ENCODE measurements at regions not wholly inside any gene's neighbourhood (a gene's known extent, or its start where the extent isn't known, plus 50 kb on each side); places are given as distances from the start of the nearest gene placed in this dataset.
"Not testable (repeated sequence)": the region's sequence is repeated elsewhere in the genome, so short reads cannot be mapped to it uniquely, and the experiment has no call there.

DNA sequence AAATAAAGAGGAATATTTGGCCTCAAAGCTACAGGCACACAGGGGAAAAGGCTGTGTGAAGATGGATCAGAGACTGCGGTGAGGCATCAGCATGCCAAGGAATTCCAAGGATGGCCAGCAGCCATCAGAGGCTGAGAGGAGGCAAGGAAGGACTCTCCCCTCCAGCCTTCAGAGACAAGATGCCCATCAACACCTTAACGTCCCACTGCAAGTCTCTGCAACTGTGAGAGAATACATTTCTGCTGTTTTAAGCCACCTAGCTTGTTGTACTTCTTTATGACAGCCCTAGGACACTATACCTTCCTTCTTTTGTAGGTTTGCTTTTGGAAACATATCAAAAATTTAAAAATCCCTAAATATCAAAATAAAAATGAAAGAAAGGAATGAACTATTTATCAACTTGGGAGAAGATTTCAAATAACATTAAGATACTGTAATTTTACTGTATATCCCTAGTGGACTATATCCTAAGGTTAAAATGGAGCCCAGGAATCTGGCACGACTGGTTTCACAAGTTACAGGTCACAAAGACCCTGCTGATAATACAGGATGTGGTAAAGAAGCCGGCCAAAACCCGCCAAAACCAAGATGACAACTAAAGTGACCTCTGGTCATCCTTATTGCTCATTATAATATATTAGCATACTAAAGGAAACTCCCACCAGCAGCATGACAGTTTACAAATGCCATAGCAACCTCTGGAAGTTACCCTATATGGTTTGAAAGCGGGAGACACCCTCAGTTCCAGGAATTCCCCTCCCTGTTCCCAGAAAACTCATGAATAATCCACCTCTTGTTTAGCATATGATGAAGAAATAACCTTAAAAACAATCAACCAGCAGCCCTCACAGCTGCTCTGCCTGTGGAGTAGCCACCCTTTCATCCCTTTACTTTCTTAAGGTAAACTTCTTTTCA, 185.2 kb downstream of the AVL9 start:
- DNase-seq: no peak

DNA sequence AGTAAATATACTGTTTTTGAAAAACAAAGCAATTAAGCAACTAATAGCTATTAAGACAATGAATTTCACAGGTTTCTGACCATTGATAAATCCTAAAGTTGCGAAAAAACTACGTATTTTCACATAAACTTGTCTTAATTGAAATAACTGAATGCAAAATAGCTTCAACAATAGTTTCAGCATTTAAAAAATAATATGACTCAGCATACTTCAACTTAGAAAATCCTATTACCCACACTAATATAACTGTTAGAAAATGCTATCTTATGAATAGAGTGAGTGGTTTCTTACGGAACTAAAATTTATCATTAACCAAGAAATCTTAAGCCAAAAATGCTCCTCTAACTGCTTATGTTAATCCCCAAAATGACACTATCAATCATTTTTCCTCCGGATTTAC, 183.9 kb downstream of the AVL9 start:
- no peak for DNase-seq

- no peak for DNase-seq
Measured at GRCh38 chr7:32677593-32677992, 182.3 kb downstream of the AVL9 start.

- no peak for DNase-seq
Measured at GRCh38 chr7:32676249-32676941, 181.1 kb downstream of the AVL9 start.

GRCh38 chr7:32673275-32673983, 178.1 kb downstream of the AVL9 start:
- DNase-seq: no peak

DNA sequence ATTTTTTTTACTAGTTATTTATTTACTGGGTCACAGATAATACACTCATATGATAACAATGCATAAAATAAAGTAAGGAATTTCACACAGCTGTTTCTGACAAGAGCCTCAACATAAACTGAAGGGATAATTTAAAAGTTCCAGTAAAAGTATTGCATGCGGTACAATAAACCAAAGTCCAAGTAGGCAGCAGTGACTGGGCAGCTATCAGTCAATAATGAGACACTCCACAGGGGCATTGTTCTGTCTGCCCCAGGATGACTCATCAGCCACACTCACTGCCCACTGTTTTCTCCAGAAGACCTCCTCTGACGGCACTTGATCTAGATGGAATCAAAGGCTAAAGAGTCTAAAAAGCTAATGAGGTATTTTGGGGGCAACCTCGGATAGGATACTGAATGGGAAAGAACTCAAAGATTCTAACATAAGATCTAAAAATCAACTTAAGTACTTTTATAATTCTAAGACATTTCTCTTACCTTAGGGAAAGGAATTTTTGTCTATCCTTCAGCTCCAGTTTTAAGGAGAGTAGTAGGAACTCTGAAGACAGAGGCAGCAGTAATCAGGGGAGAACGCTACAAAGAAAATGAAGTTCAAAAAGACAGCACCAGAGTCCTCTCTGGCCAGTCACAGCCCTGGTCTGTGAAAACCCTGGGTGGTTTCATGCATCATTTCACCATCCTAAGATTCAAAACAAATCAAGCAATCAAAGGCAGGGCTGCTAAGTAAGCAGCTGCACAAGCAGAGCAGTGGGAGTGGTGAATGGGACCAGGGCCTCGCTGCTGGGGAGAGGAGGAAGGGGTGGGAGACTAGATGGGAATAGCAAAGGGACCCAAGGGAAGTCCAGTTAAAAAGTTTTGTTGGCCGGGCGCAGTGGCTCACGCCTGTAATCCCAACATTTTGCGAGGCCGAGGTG, 175.1 kb downstream of the AVL9 start:
- DNase-seq: no peak

DNA sequence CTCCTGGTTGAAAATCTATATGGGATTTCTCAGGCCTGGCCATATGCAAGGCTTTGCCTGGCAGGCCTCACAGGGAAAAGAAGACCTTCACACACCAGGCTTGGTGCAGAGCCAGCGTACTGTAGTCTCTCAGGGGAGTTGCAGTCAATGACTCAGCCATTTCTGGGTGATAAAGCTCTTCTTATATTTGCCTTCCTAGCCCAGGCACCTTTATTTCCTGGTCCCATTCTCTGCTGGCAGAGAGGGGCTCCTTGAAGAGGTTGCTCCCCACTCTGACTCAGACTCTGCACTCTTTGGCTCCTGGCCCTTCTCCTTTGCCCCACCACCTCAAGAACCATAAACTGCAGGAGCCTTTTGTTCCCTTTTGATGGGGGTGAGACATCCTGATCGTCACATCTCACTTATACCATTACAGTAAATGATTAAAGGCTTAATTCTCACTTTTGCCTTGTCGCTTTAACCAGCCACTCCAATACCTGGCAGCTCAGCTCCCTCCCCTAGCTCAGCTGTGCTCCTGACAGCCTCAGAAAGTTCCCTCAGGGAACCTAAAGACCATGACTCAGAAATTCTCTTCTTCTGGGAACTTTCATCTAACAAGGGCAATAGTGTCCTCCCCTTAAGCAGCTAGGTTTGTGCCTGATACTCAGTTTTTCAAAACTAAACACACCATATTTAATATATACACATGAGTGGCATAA, 174.0 kb downstream of the AVL9 start:
- DNase-seq: not testable (repeated sequence)

DNA sequence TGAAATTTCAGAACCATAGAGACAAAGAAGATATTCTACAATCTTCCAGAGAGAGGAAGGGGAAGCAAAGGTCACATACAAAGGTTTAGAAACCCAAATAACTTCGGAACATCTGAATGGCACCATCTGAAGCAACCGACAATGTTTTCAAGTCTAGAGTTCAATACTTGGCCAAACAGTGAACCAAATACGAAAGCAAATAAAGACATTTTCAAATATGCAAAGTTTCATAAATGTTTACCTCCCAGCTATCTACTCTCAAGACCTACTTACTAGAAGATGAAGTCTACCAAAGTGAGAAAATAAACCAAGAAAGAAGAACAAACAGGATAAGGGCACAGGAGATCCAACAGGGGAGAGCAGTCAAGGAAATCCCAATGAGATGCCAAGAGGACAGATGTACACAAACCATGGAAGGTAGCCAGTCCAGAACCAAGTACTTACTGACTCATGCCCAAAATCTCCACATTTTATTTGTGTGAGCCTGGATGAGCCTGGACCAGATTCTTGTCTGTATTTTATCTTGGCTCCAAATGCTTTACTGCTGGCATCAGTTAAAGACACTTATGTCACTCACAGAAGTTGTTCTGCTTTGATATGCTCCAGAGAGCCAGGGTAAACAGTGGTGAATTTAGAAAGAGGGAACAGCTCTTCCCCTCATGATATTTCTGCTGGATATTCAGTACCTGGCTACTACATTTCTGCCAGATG, 173.3 kb downstream of the AVL9 start:
- DNase-seq: not testable (repeated sequence)

- not testable (repeated sequence) for DNase-seq
Measured at GRCh38 chr7:32667586-32667985, 172.3 kb downstream of the AVL9 start.

- DNase-seq: not testable (repeated sequence)
Measured at GRCh38 chr7:32663805-32664211, 168.5 kb downstream of the AVL9 start.

GRCh38 chr7:32662509-32662908, 167.2 kb downstream of the AVL9 start:
- DNase-seq: not testable (repeated sequence)

DNA sequence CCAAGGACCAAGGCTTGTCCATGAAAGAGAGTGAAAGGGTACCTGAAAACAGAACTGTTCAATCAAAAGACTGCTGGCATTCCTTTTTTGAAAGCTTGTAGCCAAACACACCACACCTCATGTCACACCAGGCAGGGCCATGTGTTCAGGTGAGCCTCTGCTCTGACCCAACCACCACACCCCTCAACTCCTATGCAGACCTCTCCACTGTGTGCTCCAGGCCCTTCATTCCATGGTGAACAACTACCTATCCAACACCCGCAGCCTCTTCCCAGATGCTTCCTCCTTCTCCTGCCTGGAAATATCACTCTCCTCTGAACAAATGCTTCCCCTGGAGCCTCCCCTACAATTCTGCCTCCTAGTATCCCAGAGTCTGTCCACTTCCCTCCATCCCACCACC, 166.6 kb downstream of the AVL9 start:
- DNase-seq: no peak

GRCh38 chr7:32661501-32661900, 166.2 kb downstream of the AVL9 start:
- DNase-seq: no peak

- no peak for DNase-seq
Measured at GRCh38 chr7:32660936-32661335, 165.6 kb downstream of the AVL9 start.

- no peak for DNase-seq
Measured at GRCh38 chr7:32659853-32660252, 164.6 kb downstream of the AVL9 start.

GRCh38 chr7:32658467-32658869, 163.2 kb downstream of the AVL9 start:
- DNase-seq: no peak

DNA sequence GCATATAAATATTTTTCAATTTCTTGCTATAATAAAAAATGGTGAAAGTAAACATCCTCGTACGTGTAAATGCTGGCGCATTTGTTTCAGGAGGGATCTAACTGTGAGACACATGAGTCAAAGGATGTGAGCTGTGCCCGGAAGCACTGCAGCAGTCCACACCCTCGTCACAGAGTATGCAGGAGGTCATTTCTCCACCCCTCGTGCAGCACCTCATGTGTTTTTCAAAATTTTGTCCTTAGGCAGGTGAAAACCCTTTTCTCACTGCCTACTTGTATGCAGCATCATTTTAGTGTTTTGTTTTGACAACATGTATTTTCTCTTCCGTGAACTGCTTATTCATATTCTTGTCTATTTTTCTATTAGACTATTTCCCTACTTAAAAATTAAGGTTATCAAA, 162.7 kb downstream of the AVL9 start:
- no peak for DNase-seq

DNA sequence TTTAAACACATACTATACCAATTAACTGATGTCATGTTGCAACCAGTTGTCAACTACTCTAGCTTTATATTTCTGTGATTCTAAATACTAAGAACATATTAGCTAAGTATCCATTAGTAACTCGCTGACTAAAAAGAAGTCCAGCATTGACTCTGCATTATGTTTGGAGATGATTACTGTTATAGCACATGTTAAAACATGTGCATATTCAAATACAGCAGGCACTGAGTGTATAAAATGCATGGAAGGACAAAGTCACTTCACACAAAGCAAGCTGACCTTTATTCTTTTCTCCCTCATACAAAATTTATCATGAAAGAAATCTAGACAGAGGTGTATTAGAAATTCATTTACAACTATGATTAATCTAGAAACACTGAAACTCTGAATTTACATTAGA, 159.3 kb downstream of the AVL9 start:
- DNase-seq: not testable (repeated sequence)

DNA sequence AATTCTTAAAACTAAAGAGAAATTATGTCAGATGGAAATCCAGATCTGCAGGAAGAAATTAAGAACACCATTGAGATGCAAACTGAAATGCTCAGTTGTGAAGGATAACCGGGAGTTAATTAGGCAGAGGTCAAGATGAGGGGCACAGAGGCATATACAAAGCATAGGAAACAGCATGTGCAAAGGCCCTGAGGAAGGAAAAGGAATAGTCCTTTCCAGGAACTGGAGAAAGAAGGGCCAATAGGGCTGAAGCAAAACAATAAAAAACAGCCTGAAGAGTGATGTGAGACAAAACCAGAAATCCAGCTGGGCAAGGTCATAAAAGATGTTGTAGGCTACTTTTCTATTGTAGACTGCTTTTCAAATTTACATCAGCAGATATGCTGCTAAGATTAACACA, 155.1 kb downstream of the AVL9 start:
- DNase-seq: not testable (repeated sequence)

GRCh38 chr7:32648408-32649156, 153.3 kb downstream of the AVL9 start:
- no peak for DNase-seq

Data from stimulated activated naive CD4-positive, alpha-beta T cell treated with Interleukin-2 at 50 U/mL for 16 hours (primary cell).